Retina (tissue), 1 donor: ENCODE measurements at regions not wholly inside any gene's neighbourhood (a gene's known extent, or its start where the extent isn't known, plus 50 kb on each side); places are given as distances from the start of the nearest gene placed in this dataset.
"Not testable (repeated sequence)": the region's sequence is repeated elsewhere in the genome, so short reads cannot be mapped to it uniquely, and the experiment has no call there.

Experiments used
- DNase-seq: peaks from one replicate; pipeline ENCODE4 v3.0.0-alpha.2; 2016

DNA sequence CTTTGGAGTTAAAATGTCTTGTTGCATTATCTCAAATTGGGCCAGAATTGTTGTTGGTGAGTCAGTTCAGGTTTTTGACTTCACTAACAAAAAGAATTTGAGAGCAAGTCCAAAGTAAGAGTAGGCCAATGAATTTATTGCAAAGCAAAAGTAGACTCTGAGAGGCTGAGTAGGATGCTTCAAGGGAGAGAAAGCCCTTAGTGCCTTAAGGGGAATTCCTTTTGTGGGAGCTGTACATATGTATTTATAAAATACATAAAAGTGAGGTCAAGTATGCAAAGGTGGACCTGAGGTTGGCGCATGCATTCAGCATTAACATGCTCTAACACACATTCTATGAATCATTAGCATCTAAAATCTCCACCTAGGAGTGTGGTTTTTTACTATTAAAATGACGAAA is 565.4 kb downstream of the GRXCR1 start:
- no peak for DNase-seq

- DNase-seq: no peak
Measured at GRCh38 chr4:43458293-43458692, 565.8 kb downstream of the GRXCR1 start.

- no peak for DNase-seq
Measured at GRCh38 chr4:43471950-43472349, 579.4 kb downstream of the GRXCR1 start.

DNA sequence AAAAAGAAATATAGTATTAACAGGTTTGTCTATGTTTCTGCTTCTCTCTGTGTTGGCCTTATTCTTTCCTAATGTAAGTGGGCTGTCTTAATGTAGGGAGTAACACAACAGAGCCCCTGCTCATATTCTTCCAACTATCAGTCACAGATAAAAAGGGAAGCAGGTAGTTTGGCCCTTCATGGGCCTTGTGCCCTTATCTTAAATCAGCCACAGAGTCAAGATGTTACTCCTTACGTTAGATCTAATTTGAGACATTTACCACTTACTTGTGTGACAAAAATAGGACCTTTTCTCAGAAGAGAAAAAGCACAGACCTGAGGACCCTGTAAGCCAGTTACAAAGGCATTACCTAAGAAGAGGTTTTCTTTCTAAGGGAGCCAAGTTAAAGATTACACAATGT is 589.0 kb downstream of the GRXCR1 start:
- no peak for DNase-seq

DNA sequence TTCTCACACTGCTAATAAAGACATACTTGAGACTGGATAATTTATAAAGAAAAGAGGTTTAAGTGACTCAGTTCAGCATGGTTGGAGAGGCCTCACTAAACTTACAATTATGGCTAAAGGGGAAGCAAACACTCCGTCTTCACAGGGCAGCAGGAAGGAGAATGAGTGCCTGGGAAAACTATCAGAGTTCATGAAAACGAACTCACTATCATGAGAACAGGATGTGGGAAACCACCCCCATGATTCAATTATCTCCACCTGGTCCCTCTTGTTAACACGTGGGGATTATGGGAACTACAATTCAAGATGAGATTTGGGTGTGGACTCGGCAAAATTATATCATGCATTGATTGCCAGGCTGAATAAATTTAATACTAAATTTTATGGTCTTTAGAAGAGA is 592.7 kb downstream of the GRXCR1 start:
- DNase-seq: no peak

DNA sequence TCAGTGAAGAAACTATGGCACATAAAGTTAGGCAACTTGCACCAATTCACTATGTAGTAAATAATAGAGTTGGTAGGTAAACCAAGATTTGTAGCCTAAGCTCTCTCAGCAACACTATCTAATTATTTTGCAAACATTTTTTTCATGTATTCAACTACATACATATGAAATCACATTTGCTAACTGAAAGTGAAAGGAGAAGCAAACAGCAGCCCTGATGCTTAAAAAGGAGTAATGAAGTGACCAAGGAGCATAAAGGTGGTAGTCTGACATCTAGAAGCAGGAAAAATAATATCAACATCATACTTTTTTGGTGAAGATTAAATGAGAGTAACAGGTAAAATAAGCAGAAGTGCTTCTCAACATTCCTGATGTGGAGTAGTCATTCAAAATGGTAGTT is 603.7 kb downstream of the GRXCR1 start:
- DNase-seq: no peak

- DNase-seq: no peak
Measured at GRCh38 chr4:43496602-43497001, 604.1 kb downstream of the GRXCR1 start.

DNA sequence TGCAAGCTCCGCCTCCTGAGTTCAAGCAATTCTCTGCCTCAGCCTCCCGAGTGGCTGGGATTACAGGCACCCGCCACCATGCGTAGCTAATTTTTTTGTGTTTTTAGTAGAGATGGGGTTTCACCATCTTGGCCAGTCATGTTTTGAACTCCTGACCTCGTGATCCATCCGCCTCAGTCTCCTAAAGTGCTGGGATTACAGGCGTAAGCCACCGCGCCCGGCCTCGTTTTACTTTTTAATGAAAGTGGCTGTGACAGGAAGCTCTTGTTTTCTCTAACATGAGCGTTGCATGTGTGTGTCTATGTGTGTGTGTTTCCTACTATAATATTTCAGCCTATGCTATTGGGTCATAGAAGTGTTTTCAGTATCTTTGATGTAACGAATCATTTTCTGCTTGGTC is 613.3 kb downstream of the GRXCR1 start:
- DNase-seq: not testable (repeated sequence)

DNA sequence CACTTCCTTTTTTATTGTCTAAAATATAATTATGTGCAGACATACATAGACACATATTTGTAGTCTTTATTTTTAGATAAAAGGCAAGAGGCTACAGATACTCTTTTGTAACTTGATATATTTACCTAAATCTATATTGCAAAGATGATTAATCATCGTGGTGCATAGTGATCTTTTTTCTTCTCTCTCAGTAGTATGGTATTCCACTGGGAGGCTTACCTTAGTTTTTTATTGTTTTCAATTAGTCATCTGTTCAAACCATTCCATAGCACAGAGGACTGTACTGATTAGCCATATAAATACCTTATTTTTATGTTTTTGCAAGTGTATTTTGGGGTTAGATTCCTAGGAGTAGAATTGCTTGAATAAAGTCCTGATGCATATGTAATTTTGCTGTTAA is 619.7 kb downstream of the GRXCR1 start:
- no peak for DNase-seq

DNA sequence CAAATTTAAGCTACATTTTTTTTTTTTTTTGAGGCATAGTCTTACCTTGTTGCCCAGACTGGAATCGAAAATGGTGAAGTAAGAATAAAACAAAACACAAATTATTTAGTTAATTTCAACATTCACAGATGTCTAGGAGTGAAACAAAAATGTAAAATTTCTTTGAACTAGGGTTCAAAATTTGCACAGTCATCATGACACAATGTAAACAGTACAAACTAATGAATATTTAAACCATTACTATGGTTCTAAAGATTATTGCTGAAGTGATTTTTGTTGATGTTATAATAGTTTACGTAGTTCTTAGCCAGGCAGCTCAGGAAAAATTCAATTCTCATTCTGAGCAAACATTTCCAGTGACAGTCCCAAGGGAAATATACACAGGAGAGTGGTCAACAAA is 633.1 kb downstream of the GRXCR1 start:
- DNase-seq: no peak

- no peak for DNase-seq
Measured at GRCh38 chr4:43547561-43547960, 655.0 kb downstream of the GRXCR1 start.

DNA sequence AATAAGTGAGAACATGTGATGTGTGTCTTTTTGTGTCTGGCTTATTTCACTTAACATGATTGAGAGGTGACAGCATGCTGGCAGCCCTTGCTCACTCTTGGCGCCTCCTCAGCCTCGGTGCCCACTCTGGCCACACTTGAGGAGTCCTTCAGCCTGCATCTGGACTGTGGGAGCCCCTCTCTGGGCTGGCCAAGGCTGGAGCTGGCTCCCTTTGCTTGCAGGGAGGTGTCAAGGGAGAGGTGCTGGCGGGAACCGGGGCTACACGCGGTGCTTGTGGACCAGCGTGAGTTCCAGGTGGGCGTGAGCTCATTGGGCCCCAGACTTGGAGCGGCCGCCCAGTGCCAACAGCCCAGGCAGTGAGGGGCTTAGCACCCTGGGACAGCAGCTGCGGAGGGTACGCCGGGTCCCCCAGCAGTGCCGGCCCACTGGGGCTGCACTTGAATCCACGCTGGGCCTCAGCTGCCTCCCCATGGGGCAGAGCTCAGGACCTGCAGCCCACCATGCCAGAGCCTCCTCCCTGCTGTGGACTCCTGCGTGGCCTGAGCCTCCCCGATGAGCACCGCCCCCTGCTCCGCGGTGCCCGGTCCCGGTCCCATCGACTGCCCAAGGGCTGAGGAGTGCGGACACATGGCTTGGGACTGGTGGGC is 658.6 kb downstream of the GRXCR1 start:
- DNase-seq: no peak

- no peak for DNase-seq
Measured at GRCh38 chr4:43556262-43556661, 663.7 kb downstream of the GRXCR1 start.

DNA sequence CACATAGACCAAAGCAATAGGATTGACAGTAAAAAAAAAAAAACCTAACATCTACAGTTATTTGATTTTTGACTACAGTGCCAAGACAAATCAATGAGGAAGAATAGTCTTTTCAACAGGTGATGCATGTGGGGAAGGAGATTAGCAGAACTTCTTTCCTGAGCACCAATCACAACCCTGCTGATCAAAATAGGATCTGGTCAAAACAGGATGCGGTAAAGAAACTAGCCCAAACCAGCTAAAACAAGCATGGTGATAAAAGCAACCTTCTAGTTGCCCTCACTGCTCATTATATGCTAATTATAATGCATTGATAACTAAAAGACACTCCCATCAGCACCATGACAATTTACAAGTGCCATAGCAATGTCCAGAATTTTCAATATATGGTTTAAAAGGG is 667.5 kb downstream of the GRXCR1 start:
- DNase-seq: no peak

DNA sequence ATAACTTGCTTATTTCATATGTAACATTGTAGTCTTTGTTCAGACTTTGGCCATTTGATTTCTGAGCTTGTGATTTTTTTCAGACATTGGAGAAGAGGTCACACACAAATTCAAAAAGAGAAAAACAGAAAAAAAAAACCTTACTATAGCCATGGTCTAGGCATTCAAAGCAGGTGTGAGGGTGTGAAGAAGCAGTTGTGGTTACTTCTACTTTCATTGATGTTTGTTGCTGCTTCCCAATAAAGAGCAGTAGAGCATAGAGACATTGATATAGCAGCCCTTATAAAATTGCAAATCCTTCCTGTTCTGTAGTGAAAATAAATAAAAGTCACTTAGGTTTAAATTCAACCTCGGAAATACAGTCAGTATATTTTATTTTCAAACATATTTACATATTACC is 671.6 kb downstream of the GRXCR1 start:
- DNase-seq: no peak

- no peak for DNase-seq
Measured at GRCh38 chr4:43564591-43564990, 672.1 kb downstream of the GRXCR1 start.

- DNase-seq: no peak
Measured at GRCh38 chr4:43567644-43568043, 675.1 kb downstream of the GRXCR1 start.

DNA sequence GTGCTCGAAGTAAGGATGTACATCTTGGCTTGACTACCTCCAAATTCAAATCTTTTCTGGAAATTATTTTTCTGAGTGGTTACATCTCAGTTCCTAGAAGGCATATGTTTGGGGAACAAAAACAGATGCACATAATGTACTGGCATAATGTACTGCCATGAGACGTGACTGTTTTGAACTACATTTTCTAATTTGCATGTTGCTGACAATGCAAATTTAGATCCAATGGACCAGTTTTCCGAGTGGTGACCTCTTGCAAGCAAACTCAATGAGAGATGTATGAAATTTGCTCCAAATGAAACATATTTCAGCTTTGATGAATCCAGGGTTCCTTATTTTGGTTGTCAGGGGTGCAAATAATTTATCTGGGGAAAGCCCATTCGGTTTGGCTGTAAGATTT is 694.3 kb downstream of the GRXCR1 start:
- no peak for DNase-seq

DNA sequence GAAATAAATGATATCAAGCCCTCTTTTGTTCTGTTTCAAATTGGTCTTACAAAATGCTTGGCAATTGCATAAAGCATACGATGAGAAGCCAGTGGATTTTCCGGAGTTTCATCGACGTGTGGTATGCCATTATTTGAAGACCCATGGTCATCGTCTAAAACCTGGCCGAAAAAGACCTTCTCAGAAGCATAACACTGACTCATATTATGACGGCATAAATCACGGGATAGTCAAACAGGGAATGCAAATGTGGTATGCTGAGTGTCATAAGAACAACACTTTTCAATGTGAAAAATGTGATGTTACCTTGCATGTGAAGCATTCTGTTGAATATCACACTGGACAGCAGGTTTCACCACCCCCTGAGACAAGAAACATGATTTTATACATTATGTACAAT is 695.2 kb downstream of the GRXCR1 start:
- DNase-seq: no peak

- DNase-seq: no peak
Measured at GRCh38 chr4:43607400-43607799, 714.9 kb downstream of the GRXCR1 start.

GRCh38 chr4:43607827-43608461 is 715.4 kb downstream of the GRXCR1 start:
- no peak for DNase-seq

- DNase-seq: no peak
Measured at GRCh38 chr4:43619219-43619618, 726.7 kb downstream of the GRXCR1 start.

- DNase-seq: not testable (repeated sequence)
Measured at GRCh38 chr4:43637893-43638292, 745.4 kb downstream of the GRXCR1 start.

- DNase-seq: no peak
Measured at GRCh38 chr4:43651991-43652390, 759.5 kb downstream of the GRXCR1 start.

GRCh38 chr4:43659547-43659946 is 767.0 kb downstream of the GRXCR1 start:
- not testable (repeated sequence) for DNase-seq
